CD14-positive monocyte (primary cell): ENCODE measurements at regions not wholly inside any gene's neighbourhood (a gene's known extent, or its start where the extent isn't known, plus 50 kb on each side); places are given as distances from the start of the nearest gene placed in this dataset.

Source experiments
- DNase-seq, 3 donors: peaks; one replicate each; pipeline ENCODE4 v3.0.0-alpha.2; 2011 to 2022
- H2AFZ ChIP-seq: 2 replicates; pipeline ENCODE4 v1.6.0; 2012; ENCODE audit warnings: mild to moderate bottlenecking, low read depth, low read length, inconsistent platforms; ENCODE audit not compliant: insufficient read depth, poor library complexity, severe bottlenecking
- H3K27ac ChIP-seq, 2 donors: 1 replicate in 1 of 2; 2 replicates in 1 of 2; pipeline ENCODE4 v1.5.1; 2012 to 2013; ENCODE audit warnings: low read length in 2 of 2, control low read depth in 1 of 2, inconsistent platforms in 1 of 2, low read depth in 1 of 2, mild to moderate bottlenecking in 1 of 2
- H3K27me3 ChIP-seq, 2 donors: one replicate each; pipeline versions ENCODE4 v1.6.0 to v1.6.1; 2011 to 2013; ENCODE audit warnings: low read length in 2 of 2; ENCODE audit not compliant: control insufficient read depth in 2 of 2, insufficient read depth in 2 of 2
- H3K36me3 ChIP-seq, 2 donors: replicated peaks in 1 of 2; 1 replicate in 1 of 2; 2 replicates in 1 of 2; pipeline versions ENCODE4 v1.5.1 to v1.6.1; 2012 to 2013; ENCODE audit warnings: low read length in 2 of 2, control low read depth in 1 of 2, inconsistent platforms in 1 of 2, mild to moderate bottlenecking in 1 of 2; ENCODE audit not compliant: insufficient read depth in 2 of 2, control insufficient read depth in 1 of 2
- H3K4me1 ChIP-seq, 2 donors: 1 replicate in 1 of 2; 2 replicates in 1 of 2; pipeline versions ENCODE4 v1.5.1 to v1.6.1; 2012 to 2013; ENCODE audit warnings: low read length in 2 of 2, control low read depth in 1 of 2, inconsistent platforms in 1 of 2, mild to moderate bottlenecking in 1 of 2, moderate library complexity in 1 of 2; ENCODE audit not compliant: insufficient read depth in 2 of 2, control insufficient read depth in 1 of 2
- H3K4me2 ChIP-seq: replicated peaks from 2 replicates; pipeline ENCODE3; 2012; ENCODE audit warnings: low read length, moderate library complexity, mild to moderate bottlenecking; ENCODE audit not compliant: poor library complexity, severe bottlenecking; ENCODE audit errors: extremely low read depth
- H3K4me3 ChIP-seq, 3 experiments: fragments of 200-600 bp in 1 of 3; sonication (generic) in 1 of 3; replicated peaks in 1 of 3; 1 replicate in 2 of 3; 2 replicates in 1 of 3; pipeline ENCODE4 v1.5.1; 2011 to 2013; ENCODE audit warnings: low read length in 3 of 3, mild to moderate bottlenecking in 3 of 3, control low read depth in 2 of 3, low read depth in 2 of 3, inconsistent platforms in 1 of 3, moderate library complexity in 1 of 3
- H3K79me2 ChIP-seq: 2 replicates; pipeline ENCODE4 v1.6.0; 2012; ENCODE audit warnings: mild to moderate bottlenecking, control low read depth, inconsistent platforms, low read length, moderate library complexity; ENCODE audit not compliant: insufficient read depth
- H3K9ac ChIP-seq: 2 replicates; pipeline ENCODE4 v1.6.0; 2017; ENCODE audit warnings: low read length, mild to moderate bottlenecking; ENCODE audit not compliant: insufficient read depth, poor library complexity, severe bottlenecking
- H3K9me3 ChIP-seq, 2 donors: replicated peaks in 1 of 2; 1 replicate in 1 of 2; 2 replicates in 1 of 2; pipeline versions ENCODE4 v1.5.1 to v1.6.1; 2012 to 2013; ENCODE audit warnings: low read length in 2 of 2, control low read depth in 1 of 2; ENCODE audit not compliant: control insufficient read depth in 1 of 2, insufficient read depth in 1 of 2
- H4K20me1 ChIP-seq: 2 replicates; pipeline ENCODE4 v1.6.0; 2012; ENCODE audit warnings: mild to moderate bottlenecking, low read length, control low read depth, moderate library complexity; ENCODE audit not compliant: insufficient read depth
- H3K27ac Mint-ChIP-seq, 7 donors: one replicate each; pipeline ENCODE4 v1.8.0; 2020; ENCODE audit warnings: mild to moderate bottlenecking in 7 of 7, mixed read lengths in 7 of 7, moderate library complexity in 6 of 7, inconsistent platforms in 2 of 7
- H3K27me3 Mint-ChIP-seq, 3 donors: one replicate each; pipeline ENCODE4 v1.8.0; 2021 to 2022; ENCODE audit warnings: low read depth in 3 of 3, mild to moderate bottlenecking in 3 of 3, mixed read lengths in 3 of 3, moderate library complexity in 3 of 3, inconsistent platforms in 1 of 3
- H3K36me3 Mint-ChIP-seq, 2 donors: one replicate each; pipeline ENCODE4 v1.8.0; 2020; ENCODE audit warnings: mixed read lengths in 2 of 2, inconsistent platforms in 1 of 2, mild to moderate bottlenecking in 1 of 2
- H3K4me1 Mint-ChIP-seq: one replicate; pipeline ENCODE4 v1.8.0; 2020; ENCODE audit warnings: mild to moderate bottlenecking, mixed read lengths
- H3K4me3 Mint-ChIP-seq, 2 donors: one replicate each; pipeline ENCODE4 v1.8.0; 2020; ENCODE audit warnings: mild to moderate bottlenecking in 2 of 2, mixed read lengths in 2 of 2, moderate library complexity in 1 of 2
- H3K9me3 Mint-ChIP-seq, 7 donors: one replicate each; pipeline ENCODE4 v1.8.0; 2020 to 2022; ENCODE audit warnings: mixed read lengths in 7 of 7, mild to moderate bottlenecking in 6 of 7, moderate library complexity in 6 of 7, inconsistent platforms in 2 of 7
- WGBS: methylation state at CpG from one replicate; pipeline ENCODE4 v1.1.5; 2013; ENCODE audit warnings: missing lambda C conversion rate; ENCODE audit not compliant: insufficient coverage; 5-methylcytosine and 5-hydroxymethylcytosine counted together
- intact Hi-C, 2 donors: fragments of 100-400 bp; cut with micrococcal nuclease; formaldehyde crosslinking; loops; one replicate each; pipeline versions ENCODE4 v1.15.0 to v1.15.1; 2023
- TF ChIP-seq, protein P1 (sequence below): fragments of 200-600 bp; IDR thresholded peaks from one replicate; pipeline ENCODE4 v1.8.0; 2022; ENCODE audit warnings: antibody characterized with exemption, mild to moderate bottlenecking

DNA sequence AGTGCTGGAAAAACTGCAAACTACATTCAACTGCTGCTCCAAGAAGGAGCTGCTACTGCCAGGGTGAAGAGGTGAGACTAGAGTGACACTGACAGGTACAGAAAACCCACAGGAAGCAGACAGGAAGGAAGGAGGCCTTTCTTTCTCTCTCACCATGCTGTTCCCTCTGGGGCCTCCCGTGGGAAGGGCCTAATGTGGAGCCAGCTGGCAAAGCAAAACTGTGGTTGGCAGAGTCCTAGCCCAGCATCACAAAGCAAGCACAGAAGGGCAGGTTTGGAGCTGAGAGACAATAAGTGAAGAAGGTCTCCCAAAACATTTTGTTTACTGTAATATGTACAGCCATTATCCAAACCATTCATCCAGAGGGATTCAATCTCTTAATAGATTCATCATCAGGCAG, 122.5 kb upstream of the MAX start:
- Histone ChIP-seq H3K4me3 (no peak overlapping the region), H3K9ac (no peak overlapping the region), H2AFZ (peak overlapping the region; percentile 18), H3K36me3 (no peaks in the 10 kb centered on the region), H3K4me1 (peaks cover 3 to 5% of the 10 kb centered on the region in 2 donors), H3K27me3 (no peaks in the 10 kb centered on the region), H3K27ac (no peak overlapping the region), H4K20me1 (no peaks in the 10 kb centered on the region), H3K4me2 (no peak overlapping the region), H3K79me2 (no peaks in the 10 kb centered on the region), H3K9me3 (no peaks in the 10 kb centered on the region)
- WGBS, result no CpG with 5 or more reads among the region's 1 CpG
- H3K27ac Mint-ChIP-seq, result peak overlapping the region in 1 of 7 donors; percentile 84
- no peak for DNase-seq
- peaks cover 0 to 4% (median 0%) of the 10 kb centered on the region in 3 donors for H3K27me3 Mint-ChIP-seq
- intact Hi-C loops, result loop anchor here in 1 of 2 donors (10.0 kb wide), 1 partner anchor 600 kb away; no protein-coding TSS in a partner anchor
- no peaks in the 10 kb centered on the region for H3K36me3 Mint-ChIP-seq
- no peak overlapping the region for H3K4me3 Mint-ChIP-seq
- TF ChIP-seq, protein P1, sequence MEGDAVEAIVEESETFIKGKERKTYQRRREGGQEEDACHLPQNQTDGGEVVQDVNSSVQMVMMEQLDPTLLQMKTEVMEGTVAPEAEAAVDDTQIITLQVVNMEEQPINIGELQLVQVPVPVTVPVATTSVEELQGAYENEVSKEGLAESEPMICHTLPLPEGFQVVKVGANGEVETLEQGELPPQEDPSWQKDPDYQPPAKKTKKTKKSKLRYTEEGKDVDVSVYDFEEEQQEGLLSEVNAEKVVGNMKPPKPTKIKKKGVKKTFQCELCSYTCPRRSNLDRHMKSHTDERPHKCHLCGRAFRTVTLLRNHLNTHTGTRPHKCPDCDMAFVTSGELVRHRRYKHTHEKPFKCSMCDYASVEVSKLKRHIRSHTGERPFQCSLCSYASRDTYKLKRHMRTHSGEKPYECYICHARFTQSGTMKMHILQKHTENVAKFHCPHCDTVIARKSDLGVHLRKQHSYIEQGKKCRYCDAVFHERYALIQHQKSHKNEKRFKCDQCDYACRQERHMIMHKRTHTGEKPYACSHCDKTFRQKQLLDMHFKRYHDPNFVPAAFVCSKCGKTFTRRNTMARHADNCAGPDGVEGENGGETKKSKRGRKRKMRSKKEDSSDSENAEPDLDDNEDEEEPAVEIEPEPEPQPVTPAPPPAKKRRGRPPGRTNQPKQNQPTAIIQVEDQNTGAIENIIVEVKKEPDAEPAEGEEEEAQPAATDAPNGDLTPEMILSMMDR, result no peak
- peaks cover 21% of the 10 kb centered on the region for H3K4me1 Mint-ChIP-seq
- H3K9me3 Mint-ChIP-seq, result no peaks in the 10 kb centered on the region

DNA sequence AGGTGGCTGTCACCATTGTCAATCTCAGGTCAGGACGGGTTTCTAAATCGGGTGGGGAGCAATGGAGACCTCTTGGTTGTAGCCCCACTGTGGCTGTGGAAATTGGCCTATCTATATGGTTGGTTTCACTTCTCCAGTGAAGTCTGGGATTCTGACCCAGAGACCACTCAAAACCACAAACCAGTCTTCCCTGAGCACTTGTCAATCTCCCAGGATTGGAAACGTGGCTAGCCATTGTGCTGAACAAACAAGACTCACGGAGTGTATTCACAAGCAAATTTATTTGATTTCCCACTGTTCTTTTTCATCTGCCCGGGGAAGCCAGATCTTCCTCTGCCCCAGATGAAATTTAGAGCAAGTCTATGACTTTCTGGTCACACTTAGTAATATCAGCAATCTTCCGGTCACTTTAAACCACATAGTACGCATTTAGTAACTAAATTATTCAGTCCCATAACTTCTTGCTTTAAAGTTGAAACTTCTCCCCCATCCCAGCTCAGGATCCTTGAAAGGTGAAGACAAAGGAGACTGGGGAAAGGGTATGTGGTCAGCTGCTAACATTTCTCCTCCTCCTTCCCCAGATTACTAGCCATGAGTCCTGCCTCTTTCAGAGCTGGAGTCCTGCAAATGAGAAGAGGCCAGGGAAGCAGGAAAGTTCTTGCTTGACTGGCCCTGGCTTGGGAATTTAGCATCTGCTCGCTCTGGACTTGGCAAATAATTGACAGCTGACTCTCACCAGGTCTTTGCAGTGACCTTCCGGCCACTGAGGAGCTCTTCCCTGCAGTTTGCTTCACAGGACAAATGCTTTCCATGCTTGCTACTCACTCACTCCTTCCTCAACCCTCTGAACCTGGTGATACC, 123.2 kb upstream of the MAX start:
- Mint-ChIP-seq H3K4me3 (no peak overlapping the region), H3K27ac (peak overlapping the region in 1 of 7 donors; percentile 4), H3K27me3 (peaks cover 0 to 7% (median 2%) of the 10 kb centered on the region in 3 donors), H3K36me3 (no peaks in the 10 kb centered on the region), H3K4me1 (peaks cover 28% of the 10 kb centered on the region), H3K9me3 (no peaks in the 10 kb centered on the region)
- no peaks in the 10 kb centered on the region for H3K27me3 ChIP-seq
- H3K9me3 ChIP-seq, result no peaks in the 10 kb centered on the region
- no peaks in the 10 kb centered on the region for H4K20me1 ChIP-seq
- H3K4me1 ChIP-seq, result peaks cover 8 to 10% of the 10 kb centered on the region in 2 donors
- no peaks in the 10 kb centered on the region for H3K36me3 ChIP-seq
- WGBS, result 77% methylated on average over 7 of the region's 9 CpGs
- DNase-seq, result no peak
- no peaks in the 10 kb centered on the region for H3K79me2 ChIP-seq
- no peak overlapping the region for H3K27ac ChIP-seq
- H3K9ac ChIP-seq, result no peak overlapping the region
- intact Hi-C loops, result loop anchor here in 1 of 2 donors (10.0 kb wide), 1 partner anchor 599 kb away; no protein-coding TSS in a partner anchor
- H2AFZ ChIP-seq, result no peak overlapping the region
- H3K4me3 ChIP-seq, result no peak overlapping the region
- TF ChIP-seq, protein P1, result no peak
- H3K4me2 ChIP-seq, result no peak overlapping the region
